Esophagus mucosa (tissue), 1 donor: ENCODE measurements at regions not wholly inside any gene's neighbourhood (a gene's known extent, or its start where the extent isn't known, plus 50 kb on each side); places are given as distances from the start of the nearest gene placed in this dataset.

Experiments
- ATAC-seq: fragments of 200-7000 bp; cut with Tn5 transposase; one replicate; pipeline ENCODE4 v1.9.1; 2020
- donor health status: DM: yes; HTN: yes; CAD: no.

DNA sequence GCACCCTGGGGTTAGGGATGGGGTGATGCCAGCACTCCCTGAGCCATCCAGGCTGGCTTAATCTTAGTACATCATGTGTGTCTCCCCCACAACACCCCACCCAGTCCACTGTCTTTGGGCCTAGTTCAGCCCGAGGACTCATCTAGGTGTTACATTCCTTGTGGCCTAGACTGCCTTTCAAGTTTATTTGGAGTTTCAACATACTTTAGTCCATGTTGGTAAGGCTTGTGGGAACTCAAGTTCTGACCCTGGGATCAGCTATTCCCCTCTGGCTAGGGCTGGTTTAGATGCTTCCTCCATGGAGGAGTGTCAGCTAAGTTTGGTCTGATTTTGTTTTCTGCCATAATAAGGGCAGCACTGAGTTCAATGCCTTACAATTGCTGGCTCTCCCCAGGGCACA is 302.4 kb downstream of the SMARCA2 start:
- peak; percentile 79 for ATAC-seq

DNA sequence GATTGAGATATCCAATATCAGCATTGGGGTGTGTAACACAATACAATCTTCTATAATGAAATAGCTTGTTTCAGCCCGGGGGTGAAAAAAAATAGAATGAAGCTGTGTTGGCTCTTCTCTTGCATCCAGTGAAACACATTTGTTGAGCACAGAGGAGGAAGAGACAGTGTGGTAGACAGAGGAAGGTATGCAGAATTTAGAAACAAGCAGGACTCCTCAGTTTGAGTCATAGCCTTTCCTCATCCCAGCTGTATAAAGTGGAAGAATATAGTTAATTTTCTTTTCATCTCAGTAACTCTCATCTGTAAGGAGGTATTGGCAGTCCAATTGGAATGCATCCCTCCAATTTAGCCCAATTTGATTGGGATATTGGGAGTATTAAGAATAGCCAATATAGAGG is 302.2 kb upstream of the VLDLR start:
- no peak for ATAC-seq

DNA sequence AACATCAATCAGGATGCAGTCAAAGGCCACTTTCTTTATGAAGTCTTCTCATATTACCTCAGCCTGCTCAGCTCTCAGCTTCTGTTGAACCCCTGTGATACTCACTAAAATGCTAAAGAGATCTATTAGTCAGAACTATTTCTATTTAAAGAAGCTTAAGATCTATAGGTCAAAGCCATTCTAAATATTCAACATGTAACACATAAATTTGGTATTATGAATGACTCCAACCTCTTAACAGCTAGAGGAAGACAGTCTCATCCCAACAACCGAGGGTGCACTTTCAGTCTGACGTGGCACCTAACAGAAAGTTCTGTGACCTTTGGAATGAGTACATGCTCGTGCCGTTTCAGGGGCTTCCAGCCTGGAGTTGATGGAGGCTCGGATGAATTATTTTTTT is 301.5 kb upstream of the VLDLR start:
- ATAC-seq = no peak

DNA sequence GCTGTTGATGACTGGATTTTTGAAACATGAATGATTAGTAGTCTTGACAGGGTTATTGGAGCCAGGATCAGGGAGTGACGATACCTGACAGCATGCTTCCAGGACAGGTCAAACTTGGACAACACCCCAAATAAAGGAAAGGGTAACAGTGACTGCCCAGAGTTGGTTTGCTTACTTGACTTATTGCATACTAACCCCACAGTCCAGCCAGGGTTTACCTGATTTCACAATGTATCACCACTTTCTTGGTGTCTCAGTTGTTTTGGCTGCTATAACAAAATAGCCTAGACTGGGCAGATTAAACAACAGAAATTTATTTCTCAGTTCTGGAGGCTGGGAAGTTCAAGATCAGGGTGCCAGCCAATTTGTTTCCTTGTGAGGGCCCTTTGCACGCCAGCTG is 301.0 kb upstream of the VLDLR start:
- ATAC-seq = peak; percentile 32

DNA sequence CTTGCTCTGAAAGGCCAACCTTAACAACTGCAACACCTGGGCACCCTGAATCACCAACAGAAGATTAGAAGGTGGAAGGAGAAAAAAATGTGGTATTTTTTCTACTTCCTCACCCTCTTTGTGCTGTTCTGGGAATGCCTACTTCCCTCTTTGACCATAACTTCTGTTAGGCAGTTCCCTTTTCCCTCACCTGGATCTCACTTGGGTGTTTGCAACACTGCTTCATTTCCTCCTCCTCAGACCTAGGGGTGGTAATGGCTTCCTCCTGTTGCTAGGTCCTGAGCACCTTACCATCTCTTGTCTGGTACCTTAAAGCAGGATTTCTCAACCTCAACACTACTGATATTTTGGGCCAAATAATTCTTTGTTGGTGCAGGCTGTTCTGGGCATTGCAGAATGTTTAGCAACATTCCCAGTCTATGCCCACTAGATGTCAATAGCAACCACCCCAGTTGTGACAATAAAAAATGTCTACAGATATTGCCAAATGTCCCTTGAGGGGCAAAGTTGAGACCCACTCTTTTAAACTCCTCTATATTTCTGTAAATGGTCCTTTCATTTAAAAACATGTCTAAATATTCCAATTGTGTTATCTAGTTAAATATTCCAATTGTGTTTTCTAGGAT is 300.0 kb upstream of the VLDLR start:
- no peak for ATAC-seq

DNA sequence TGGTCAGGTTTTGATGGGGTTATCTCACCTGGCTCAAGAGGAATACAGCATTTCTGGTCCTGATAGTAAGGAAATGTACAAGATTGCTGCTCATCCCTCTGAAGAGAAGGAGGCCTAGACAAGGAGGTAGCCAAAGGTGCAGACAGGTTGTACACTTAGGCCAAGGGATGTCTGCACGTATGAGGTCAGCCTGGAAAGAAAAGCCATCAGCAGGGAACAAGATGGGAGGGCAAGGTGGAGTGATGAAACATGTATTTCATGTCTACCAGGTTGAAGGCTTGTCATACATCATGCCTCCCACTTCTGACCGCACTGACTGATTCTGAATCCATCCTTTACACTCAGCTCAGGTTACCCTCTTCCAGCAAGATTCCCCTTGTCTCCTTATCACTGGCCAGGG is 296.8 kb upstream of the VLDLR start:
- no peak for ATAC-seq

DNA sequence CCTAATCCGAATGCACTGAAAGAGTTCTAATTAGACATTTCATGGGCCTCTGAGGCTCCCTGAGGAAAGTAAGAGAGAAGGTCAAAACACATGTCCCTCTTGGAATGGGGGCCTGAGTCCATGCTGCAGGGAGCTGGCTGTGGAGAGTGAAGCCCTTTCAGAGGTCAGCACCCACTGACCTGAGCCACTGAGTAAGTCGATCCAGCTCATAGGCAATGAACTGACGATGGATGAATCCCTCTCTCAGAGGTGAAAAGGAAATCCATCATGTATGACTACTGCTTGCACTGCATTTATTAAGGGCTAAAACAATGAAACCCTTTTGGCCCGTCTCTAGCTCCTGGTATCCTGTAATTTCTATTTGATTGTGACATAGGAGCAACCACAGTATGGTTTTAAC is 288.9 kb upstream of the VLDLR start:
- ATAC-seq = no peak

DNA sequence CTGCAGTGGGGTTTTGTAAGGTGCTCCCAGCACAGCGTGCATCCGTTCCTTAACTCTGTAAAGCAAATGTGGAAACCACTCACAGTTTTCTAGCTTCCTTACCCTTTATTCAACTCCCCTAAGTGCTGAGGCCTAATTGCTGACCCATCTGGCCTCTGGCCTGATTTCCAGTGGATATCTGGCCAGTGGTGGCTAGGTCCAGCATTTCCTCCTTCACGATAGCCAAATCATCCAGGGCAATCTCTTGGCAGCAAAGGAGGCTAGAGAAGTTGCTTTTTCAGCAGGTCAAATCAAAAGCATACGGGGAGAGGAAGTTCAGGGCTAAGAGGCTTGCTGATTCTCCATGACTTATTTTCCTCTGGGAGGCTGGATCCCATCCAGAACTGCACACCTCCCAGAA is 286.3 kb upstream of the VLDLR start:
- no peak for ATAC-seq

DNA sequence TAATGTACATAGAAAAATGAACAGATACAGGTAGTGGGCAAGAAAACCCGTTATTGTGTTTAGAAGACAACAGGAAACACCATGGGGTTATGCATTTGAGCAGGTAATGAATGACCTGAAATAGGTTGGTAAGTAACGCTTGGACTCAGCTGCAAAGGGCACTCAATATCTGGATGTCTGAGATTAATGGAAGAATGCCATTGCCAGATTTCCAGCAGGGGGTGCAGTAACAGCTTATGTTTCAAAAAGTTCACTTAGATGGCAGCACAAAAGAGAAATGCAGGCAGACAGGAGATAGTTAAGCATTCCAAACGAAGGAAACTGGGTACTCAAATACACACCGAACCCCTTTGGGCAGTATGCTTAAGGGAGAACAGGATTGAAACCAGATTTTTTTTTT is 285.5 kb upstream of the VLDLR start:
- ATAC-seq = no peak

DNA sequence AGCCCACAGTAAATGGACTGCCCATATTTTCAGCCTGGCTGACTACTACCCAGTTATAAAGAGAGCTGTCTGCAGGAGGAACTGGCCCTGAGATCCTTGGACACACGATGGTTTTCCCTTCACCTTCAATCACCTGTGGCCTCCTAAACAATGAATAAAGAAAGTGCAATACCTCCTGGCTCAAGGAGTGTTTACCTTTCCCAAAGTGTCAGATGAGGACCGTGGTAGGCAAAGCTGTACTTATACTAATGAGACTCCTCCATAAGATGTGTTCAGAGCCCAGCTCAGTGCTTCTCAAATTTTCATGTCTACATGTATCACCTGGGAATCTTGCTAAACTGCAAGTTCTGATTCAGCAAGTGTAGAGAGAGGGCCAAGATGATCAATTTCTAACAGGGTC is 284.5 kb upstream of the VLDLR start:
- ATAC-seq = no peak

DNA sequence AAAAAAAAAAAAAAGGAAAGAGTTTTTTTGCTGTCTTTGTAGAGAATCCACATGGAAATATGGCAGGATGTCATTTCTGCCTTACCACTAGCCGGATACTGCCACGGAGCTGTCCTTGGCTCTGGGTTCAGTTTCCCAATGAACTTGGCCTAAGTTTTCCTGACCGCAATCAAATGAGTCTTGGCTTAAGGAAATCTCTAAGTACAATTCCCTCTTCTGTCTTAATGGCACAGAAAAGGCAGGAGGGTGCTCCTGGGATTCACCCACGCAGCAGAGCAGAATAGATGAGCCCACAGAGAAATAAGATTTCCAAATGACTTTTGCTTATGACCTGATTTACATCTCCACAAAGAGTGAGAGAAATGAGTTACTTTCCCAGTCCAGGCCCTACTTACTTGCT is 284.0 kb upstream of the VLDLR start:
- no peak for ATAC-seq

DNA sequence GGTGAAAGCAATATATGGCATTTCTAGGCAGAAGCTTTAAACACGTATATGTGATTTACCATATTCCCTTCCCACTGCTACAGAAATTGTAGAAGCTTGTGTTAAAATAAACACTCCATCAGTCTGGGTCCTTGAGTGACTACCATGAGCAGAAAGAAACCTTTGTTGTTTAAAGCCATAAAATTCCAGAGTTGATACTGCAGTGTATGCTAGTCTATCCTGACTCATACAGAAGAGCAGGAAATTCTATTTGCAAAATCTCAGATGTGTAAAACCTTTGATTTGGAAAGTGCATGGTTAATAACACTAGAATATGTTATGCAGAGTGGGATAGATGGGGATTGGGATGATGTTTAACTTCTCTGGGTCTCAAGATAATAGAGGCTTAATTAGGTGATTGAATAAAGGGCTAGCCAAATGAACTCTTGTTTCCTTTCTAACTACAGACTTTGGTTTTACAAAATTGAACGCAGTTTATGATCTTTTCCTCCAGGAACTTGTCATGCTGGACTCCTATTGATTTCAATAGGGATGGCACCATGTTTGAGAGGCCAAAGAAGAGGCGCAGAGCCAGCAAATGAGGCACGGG is 282.7 kb upstream of the VLDLR start:
- no peak for ATAC-seq

DNA sequence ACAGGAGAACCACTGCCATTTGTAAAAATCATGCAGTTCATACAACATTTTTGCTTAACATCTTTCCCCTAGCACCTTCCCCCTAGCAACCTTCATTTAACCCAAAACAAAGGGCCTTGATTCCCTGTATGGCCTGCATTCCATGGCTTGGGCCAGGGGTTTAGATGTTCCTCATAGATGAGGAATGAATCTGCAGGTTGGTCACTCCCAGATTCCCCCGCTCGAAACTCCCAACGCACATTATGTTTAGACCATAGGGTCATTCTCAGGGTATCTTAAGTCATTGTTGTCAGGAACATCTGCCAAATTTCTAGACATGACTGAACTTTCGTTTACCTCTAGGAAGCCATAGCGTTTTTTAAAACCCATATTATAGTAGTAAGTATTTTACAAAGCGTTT is 282.2 kb upstream of the VLDLR start:
- ATAC-seq = no peak

DNA sequence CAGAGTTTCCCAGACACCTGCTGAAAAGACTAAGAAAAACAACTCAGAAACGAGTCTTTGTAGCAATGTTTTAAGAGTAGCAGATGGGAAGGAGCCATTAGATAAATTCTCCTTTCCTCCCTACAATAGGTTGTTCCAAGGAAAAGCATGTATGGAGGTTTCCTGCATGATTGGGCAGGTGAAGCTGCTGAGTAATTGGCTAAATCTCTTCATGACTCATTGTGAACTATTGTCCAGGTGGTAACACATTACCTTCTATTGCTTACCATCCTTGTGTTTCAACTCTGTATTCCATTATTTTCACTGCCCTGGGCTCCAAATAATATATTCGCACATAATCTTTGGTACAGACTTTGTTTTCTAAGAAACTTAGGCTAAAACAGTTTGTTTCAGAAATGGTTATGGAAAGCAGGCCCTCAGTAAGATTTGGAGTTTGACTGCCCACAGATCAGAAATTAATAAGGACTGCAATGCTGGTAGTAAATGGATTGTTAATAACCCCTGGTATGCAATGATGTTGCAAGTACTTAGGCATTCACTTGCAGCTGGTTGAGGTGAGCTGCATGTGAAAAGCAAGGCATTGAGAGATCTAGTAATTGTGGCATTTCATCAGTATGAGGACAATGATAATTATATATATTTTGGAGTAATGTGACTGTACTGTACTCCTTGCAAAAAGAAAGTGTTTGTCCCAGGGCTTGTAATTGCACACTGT is 281.4 kb upstream of the VLDLR start:
- peak; percentile 93 for ATAC-seq

DNA sequence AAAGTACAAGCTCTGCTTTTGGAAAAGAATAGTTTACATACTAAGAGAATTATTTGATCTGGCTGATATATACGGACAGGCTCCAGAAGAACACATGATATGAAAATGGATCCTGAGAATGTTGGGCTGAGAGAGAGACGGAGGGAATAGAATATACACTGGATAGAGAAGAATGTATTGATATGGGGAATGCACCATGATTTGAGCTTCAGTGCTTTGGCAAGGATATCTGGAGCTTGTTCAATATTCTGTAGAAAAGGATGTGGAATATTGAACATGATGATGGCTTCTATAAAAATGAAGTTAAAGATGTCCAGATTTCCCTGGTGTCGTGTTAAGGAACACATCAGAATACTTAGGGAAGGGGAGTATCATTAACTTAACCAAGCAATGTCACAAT is 280.5 kb upstream of the VLDLR start:
- no peak for ATAC-seq

DNA sequence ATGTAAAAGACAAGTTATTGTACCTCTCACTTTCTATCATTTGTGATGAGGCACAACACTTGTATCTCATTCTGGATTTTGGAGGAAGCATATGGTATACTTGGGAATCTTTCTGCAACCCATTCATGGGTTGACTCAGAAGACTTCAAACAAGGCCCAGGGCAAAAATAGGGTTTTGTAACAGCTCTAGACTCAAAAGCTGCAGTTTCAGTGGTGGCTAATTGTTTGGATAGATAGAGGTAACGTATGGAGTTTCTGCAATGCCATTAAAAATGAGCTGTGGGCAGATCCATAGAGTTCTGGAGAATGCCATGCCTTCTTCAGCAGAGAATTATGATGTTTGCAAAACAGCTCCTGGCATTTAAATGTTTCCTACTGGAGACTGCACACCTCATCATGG is 279.6 kb upstream of the VLDLR start:
- ATAC-seq = no peak

DNA sequence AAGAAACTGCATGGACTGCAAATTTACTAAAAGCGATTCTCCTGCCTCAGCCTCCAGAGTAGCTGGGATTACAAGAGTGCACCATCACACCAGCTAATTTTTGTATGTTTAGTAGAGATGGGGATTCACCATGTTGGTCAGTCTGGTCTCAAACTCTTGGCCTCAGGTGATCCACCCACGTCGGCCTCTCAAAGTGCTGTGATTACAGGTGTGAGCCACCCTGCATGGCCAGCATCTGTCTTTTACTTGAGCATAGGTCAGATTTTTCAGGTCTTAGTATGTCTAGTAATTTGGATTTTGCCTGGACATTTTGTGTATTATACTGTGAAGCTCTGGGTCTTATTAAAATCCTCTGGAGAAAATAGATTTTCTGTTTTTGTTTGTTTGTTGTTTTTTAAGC is 277.8 kb upstream of the VLDLR start:
- ATAC-seq = no peak

DNA sequence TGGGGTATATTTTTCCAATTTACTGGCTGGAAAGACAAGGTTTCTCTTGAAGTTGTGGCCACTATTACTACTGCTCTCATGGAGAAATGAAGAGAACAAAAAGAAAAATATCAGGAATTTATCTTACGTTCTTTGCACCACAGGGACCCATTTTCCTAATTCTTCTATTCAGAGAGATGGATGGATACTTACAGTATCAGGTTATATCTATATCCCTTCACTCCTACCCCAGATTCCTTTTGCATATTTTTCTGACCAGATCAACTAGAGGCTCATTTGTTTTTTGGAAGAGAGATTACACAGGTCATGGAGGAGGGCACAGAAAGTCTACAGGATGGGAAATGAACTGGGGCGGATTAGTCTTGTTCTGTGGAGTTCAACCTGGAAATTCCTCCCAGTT is 277.2 kb upstream of the VLDLR start:
- no peak for ATAC-seq

DNA sequence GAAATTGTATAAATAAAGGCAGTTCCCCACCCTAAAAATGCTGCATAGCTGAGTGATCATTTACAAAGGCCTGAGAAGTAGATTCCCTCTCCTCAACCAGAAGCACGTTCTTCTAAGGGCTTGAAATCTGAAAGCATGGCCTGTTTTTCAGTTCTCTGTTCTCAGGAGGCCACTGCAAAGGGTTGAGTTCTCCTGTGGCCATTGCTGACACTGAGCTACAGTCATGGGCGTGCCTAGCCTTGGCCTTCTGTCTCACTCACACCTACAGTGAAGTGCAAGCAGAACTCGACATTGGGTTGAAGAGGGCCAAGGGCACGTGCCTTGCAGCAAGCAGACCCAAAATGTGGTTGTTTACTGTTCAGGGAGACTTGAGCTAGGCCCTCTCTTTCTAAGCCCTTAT is 276.6 kb upstream of the VLDLR start:
- no peak for ATAC-seq

DNA sequence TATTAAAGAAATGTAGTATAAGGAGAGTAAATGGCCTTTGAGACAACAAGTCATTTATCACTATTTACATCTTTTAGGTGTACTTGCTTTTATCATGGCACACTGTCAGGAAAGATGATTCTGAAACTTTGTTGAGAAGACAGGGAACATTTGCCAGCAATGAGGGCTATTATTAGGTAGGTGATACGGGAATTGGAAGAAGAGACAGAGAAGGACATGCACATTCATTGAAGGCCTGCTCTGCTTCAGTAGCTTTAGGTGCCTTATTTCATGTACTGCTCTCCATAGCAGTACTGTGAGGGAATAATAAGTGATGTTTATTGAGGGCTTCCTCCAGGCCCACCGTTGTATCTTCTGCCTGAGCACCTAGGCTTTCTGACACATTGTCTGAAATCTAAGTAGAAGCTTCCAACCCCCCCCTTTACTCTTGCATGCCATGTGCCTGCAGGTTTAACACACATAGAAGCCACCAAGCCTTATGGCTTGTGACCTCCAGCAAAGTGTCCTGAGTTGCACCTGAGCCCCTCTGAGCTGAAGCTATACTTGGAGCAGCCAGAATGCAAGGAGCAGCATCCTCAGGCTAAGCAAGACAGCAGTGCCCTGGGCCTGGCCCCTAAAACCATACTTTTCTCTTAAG is 275.2 kb upstream of the VLDLR start:
- ATAC-seq = no peak

DNA sequence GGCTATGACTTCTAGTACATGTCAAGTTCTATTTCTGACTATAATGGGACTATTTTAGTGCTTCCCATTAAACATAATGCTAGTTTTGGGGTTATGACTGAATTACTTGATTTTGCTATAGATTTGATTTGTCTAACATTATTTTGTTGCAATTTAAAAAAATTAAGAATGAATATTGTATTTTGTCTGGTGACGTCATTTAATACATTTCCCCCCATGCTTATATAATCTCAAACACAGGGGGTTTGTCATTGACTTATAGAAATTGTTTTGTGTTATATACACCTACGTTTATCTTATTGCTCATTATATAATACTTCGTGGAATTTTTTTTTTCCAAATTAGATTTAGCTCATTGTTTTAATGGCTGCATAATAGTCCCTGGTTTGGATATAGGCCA is 270.3 kb upstream of the VLDLR start:
- ATAC-seq = no peak

DNA sequence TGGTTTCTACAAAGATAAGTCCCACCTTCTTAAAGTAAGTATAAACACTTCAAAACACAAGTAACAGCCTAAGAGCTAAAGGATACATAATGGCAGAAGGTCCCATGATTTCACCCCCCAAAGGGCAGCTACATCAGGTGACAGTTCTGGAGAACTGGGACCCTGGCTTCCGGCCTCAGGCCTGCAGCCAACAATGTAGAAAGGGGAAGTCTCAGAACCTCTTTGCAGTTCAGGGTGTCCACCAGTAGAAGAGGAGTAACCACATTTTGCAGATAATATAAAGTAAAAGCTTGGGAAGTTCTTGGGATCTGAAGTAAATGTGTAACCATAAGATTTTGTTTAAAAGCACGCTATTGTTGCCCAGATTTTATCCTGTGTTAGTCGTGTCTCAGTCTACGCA is 267.4 kb upstream of the VLDLR start:
- ATAC-seq = no peak

DNA sequence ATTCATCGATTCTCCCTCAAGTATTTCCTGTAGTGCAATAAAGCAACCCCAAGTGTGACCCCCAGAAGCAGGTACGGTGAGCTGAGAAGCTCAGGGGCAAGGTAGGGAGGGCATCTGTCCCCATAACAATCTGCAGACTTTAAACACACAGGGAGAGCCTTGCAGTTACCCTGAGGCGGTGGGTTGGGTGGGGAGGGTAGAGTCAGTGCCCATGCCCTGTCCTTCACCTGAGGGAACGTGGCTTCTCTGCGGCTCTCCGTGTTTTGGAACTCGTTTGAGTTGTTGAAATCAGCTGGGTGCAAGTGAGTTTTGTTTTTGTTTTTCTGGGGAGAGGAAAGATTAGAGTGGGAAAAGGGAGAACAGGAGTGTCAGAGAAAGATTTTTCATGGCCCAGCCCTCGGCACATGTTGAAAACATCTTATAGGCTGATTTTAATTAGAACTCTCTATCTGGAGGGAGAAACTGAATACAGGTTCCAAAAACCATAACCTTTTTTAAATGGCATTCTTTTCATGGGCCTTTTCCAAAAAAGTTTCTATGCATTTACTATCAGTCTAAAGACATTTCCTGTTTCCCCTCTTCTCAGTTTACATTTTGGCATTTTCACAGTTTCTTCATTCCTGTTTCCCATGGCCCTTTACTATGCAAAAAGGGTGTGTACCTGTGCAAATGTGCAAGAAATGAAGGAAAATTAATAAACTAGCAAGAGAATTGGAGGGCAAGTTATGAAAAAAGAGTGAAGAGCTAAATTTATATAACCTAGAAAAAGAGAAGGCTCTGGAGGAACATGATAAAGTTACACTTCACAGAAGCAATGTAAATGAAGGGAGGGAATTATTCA is 266.5 kb upstream of the VLDLR start:
- ATAC-seq = no peak
